ENCODE measurements at regions not wholly inside any gene's neighbourhood (a gene's known extent, or its start where the extent isn't known, plus 50 kb on each side); places are given as distances from the start of the nearest gene placed in this dataset.

- in situ Hi-C loops (cut with MboI; ENCODE audit: low sequenced_read_pairs), result no loop called here
Observed at GRCh38 chr13:73938372-73939070, 195.7 kb downstream of the KLF12 start.

GRCh38 chr13:73937441-73937840 lies 196.8 kb downstream of the KLF12 start:
- in situ Hi-C loops (cut with MboI; ENCODE audit: low sequenced_read_pairs), result no loop called here

- in situ Hi-C loops (cut with MboI; ENCODE audit: low sequenced_read_pairs), result no loop called here
Observed at GRCh38 chr13:73935991-73936390, 198.2 kb downstream of the KLF12 start.

- in situ Hi-C loops (cut with MboI; ENCODE audit: low sequenced_read_pairs), result no loop called here
Observed at GRCh38 chr13:73934771-73935170, 199.4 kb downstream of the KLF12 start.

- in situ Hi-C loops (cut with MboI; ENCODE audit: low sequenced_read_pairs), result no loop called here
Observed at GRCh38 chr13:73934215-73934641, 200.0 kb downstream of the KLF12 start.

- in situ Hi-C loops (cut with MboI; ENCODE audit: low sequenced_read_pairs), result no loop called here
Observed at GRCh38 chr13:73933795-73934194, 200.4 kb downstream of the KLF12 start.

GRCh38 chr13:73932091-73932490 lies 202.1 kb downstream of the KLF12 start:
- in situ Hi-C loops (cut with MboI; ENCODE audit: low sequenced_read_pairs), result no loop called here

- in situ Hi-C loops (cut with MboI; ENCODE audit: low sequenced_read_pairs), result no loop called here
Observed at GRCh38 chr13:73929287-73929932, 204.8 kb downstream of the KLF12 start.

- in situ Hi-C loops (cut with MboI; ENCODE audit: low sequenced_read_pairs), result no loop called here
Observed at GRCh38 chr13:73924607-73925006, 209.6 kb downstream of the KLF12 start.

GRCh38 chr13:73922493-73923393 lies 211.5 kb downstream of the KLF12 start:
- in situ Hi-C loops (cut with MboI; ENCODE audit: low sequenced_read_pairs), result no loop called here

GRCh38 chr13:73918691-73919090 lies 215.5 kb downstream of the KLF12 start:
- in situ Hi-C loops (cut with MboI; ENCODE audit: low sequenced_read_pairs), result no loop called here

GRCh38 chr13:73913751-73914518 lies 220.3 kb downstream of the KLF12 start:
- in situ Hi-C loops (cut with MboI; ENCODE audit: low sequenced_read_pairs), result no loop called here

- in situ Hi-C loops (cut with MboI; ENCODE audit: low sequenced_read_pairs), result no loop called here
Observed at GRCh38 chr13:73913079-73913740, 221.0 kb downstream of the KLF12 start.

GRCh38 chr13:73911361-73911760 lies 222.8 kb downstream of the KLF12 start:
- in situ Hi-C loops (cut with MboI; ENCODE audit: low sequenced_read_pairs), result no loop called here

- in situ Hi-C loops (cut with MboI; ENCODE audit: low sequenced_read_pairs), result no loop called here
Observed at GRCh38 chr13:73910733-73911132, 223.5 kb downstream of the KLF12 start.

GRCh38 chr13:73908809-73909208 lies 225.4 kb downstream of the KLF12 start:
- in situ Hi-C loops (cut with MboI; ENCODE audit: low sequenced_read_pairs), result no loop called here

- in situ Hi-C loops (cut with MboI; ENCODE audit: low sequenced_read_pairs), result no loop called here
Observed at GRCh38 chr13:73904625-73905024, 229.6 kb downstream of the KLF12 start.

GRCh38 chr13:73903561-73903960 lies 230.6 kb downstream of the KLF12 start:
- in situ Hi-C loops (cut with MboI; ENCODE audit: low sequenced_read_pairs), result no loop called here

- in situ Hi-C loops (cut with MboI; ENCODE audit: low sequenced_read_pairs), result no loop called here
Observed at GRCh38 chr13:73902847-73903246, 231.4 kb downstream of the KLF12 start.

- in situ Hi-C loops (cut with MboI; ENCODE audit: low sequenced_read_pairs), result no loop called here
Observed at GRCh38 chr13:73902296-73902695, 231.9 kb downstream of the KLF12 start.
